Stimulated activated CD8-positive, alpha-beta memory T cell treated with anti-CD3 and anti-CD28 coated beads, Interleukin-12 subunit alpha, Interleukin-12 subunit beta, amount 100 ng/mL, for 4 hours (primary cell): ENCODE measurements at regions not wholly inside any gene's neighbourhood (a gene's known extent, or its start where the extent isn't known, plus 50 kb on each side); places are given as distances from the start of the nearest gene placed in this dataset.

Experiments used
- DNase-seq: peaks from one replicate; pipeline ENCODE4 v3.0.0-alpha.2; 2020; ENCODE audit warnings: low read depth

DNA sequence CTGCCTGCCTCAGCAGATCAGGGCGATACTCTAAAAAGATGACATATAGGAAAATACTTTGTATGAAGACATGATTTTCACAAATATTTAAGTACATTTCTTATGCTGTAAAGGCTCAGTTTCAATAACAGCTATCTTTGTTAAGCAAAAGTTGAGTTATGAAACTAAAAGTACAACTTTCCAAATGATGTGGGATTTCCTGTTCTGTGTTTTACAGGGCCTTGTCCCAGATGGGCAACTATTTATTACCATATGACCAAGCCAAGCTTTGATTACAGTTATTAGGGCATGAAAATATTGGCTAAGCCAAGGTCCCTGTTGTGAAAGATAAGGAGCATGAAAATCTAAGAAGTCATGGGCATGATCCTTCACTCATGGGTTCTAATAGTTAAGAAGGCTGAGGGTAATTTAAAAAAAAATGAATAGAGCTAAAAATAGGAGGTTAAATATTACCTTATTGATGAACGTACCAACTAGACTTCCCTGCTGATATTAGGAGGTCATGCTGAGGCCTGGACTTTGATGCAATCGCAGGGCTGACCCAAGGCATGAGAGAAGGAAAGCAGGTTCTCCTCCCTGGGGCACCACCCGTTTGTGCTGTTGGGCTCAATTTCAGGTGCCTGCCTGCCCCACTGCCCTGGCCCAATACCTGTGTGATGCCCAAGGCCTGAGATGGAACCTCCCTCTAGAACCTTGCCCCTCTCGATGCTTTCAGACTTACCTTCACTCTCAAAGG, 294.4 kb upstream of the PRDM1 start:
- DNase-seq, result no peak

DNA sequence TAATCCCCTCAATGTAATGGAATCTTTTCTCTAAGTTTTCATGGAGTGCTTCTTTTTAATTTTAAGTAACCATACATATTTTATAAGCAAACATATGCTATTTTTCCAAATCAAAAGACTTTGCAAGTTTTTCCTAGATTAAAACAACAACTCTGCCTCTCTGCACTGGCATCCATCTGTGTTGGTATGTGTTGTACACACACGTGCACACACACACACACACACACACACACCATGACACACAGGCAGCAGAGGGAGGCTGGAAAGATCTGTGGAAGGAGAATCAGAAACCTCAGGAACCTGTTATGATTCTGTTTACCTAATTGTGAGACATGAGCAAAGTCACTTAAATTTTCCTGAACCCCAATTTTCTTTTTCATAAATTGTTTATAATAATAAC, 295.0 kb upstream of the PRDM1 start:
- DNase-seq, result no peak

DNA sequence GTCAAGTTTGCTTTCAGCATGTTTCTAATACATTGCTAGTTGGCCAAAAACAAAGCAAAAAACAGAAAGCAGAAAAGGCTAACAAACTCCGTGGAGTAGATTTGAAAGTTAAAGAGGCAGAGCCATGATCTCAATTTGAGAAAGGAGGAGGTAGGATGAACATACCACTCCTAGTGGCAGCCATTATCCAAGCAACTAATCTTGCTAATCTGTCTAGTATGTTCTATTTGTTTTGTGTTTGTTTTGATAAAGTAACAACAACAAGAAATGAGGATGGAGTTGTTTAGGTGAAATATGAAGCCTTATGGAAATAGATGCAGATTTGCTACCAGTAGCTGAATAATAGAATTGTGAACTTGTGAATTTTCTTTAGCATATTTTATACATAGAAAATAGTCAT, 295.5 kb upstream of the PRDM1 start:
- DNase-seq, result no peak

DNA sequence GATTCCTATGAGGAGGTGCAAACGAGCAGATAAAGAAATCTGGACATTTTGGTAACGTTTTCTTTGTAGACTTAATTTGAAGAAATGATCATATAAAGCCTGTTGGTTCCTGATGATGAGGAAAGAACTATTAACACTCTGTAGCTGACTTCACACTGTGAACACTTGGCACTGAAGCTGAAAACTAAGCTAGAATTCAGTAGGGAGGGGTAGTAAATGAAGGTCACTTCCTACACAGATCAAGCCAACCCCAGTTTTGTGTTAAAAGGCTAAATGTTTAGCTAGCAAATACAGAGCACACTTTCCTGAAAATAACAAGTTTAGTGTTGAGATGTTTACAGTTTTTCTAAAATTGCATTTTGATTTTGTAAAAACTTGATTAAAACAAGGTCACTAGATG, 296.2 kb upstream of the PRDM1 start:
- DNase-seq, result no peak

DNA sequence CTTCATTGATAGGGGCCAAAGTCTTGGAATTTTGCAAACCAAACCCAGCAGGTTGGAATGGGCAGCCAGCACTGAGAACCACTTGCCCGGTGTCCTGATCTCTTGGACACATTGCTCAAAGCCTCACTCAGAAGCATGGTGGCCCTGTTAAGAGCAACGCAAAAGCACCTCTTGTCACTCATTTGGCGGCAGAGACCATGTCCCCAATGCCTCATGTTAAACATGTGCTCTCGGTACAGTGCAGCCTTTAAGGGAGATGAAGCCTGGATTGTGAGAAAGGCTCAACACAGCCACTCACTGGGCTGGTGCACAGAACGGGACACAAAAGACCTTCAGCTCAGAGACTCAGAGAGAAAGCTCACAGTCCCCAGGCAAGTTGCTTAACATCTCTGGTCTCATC, 298.4 kb upstream of the PRDM1 start:
- DNase-seq, result no peak

DNA sequence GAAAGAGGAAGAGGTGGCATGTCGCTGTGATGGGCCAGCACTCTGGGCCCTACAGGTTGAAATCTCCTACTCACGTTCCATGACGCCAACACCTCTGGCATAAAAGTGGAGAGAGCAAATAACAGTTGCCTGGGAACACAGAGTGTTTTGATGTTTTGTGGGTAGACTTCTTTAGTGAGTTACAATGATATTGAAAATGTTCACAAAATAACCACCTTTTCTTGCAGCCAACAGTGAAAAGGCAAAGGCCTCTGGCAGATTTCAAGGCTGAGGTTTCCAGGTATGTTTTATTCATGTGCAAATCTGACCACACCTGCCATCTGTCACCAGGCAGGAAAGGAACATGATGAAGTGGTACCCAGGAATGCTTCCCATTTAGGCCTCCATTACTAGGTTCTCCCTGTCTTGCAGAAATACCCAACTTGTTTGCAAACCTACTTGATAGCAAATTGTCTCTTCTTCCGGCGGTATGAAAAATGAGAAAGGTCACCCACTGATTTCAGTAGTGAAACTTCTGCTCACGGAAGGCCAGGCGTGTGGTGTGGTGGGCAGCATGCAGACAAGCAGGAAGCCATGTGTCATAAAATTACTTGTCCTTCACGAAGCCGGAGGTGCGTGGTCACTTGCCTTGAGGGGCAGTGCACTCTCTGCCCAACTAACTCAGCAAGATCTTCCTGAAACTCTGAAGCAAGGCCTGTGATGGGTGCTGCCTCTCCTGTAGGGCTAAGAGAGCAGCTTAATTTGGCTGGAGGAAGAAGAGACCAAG, 299.1 kb upstream of the PRDM1 start:
- DNase-seq, result no peak

DNA sequence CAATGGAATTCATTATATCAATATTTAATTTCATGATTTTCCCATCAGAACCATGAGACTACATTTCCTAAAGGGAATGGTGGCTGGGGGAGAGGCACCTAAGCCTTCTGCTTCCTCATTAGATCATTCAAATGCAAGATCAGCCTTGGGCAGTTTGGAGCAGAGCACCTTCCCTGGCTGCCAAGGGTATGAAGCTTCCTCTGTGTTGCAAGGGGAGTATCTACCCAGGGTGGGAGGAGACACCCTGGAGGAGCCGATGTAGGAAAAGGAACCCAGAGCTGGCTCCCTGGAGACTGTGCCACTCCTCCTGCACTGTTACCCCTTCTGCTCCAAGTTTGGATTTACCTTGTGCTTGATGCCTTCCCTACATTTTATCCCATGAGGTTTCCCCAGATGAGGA, 299.7 kb upstream of the PRDM1 start:
- DNase-seq, result no peak

DNA sequence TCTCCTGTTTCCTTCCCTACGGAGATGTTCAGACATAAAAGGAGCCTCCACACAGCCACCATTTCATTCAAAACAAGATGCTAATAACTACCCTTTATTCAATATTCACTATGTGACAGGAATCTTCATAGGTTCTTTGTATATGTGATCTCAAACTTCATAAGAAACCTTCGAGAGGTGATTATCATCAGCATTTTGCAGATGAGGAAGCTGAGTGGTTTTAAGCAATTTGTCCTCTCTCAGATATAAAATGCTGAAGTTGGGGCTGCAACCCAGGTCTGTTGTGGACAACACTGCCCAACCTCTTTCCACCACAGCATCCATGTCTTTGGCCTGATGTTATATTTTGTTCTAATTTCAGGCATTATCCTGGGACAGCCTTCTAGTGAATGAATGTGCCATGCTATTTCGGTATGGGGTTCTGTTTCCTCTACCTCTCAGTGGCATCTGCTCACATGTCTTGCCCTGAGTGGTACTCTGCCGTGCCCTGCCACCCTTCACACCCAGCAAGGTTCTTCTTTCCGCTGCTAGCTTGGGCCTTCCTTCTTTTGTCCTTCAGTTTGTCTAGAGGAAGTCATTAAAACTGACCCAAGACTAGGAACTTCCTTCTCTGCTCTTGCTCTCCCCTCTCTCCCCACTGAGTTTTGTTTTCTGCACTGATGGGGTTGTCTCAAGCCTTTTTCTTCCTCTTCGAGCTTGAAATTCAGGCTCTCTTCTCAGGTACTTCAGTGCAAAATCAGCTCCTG, 300.9 kb upstream of the PRDM1 start:
- no peak for DNase-seq

DNA sequence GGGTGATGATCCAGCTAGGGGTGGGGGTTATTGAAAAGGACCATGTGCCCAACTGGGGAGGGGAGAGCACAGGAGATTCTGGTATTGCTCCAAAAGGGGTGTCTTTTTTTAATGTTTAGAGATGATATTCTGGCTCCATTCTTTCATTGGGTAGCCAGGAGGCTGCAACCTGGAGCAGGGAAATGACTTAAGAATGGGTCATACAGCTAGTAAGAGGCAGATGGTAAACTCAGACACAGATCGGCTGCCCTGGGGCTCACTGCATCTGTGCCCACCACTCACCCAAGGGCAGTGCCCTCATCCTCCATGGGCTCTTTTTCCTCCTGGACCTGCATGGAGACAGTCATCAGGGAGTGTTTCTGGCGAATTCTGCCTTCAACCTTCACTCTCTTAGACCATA, 302.0 kb upstream of the PRDM1 start:
- no peak for DNase-seq

DNA sequence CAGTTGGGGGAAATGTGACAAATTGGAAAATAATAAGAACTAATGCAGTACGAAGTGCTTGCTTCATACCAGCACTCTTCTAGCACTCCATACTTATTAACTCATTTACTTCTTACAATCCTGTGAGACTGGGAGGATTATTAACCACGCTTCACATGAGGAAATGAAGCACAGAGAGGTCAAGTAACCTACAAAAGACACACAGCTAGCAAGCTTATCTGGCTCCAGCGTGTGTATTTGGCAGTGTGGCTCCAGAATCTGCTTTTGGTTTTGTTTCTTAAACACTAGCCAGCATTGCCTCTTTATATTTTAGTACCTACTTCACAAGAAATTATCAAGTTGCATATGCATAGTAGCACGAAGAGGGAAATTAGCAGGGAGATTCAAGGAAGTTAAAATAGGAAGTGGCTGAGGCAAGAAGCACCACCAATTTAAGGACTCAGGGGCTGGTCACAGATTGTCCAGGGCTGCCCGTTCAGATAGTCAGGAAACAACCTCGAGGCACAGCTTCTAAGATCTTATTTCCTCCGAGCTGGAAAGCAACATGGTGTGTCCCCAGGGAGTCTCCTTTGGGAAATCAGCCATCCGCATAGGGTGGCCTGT, 302.7 kb upstream of the PRDM1 start:
- no peak for DNase-seq

DNA sequence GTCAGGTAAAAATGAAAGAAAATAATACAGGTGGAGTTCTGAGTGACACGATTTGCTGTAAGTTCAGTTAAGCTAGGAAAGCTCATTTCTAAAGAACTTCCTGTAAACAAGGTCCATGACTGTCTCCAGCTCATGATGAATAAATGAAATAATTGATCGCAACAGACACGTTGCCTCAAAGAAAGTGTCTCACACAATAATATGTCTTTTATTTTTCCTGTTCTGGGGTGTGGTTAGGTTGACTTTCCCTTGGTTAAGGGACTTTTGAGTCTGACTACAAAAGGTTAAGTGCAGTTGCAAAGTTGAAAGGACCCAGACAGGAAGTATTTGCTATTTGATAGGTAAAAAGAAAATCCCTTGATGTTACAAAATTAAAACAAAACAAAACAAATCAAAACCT, 304.2 kb upstream of the PRDM1 start:
- no peak for DNase-seq

DNA sequence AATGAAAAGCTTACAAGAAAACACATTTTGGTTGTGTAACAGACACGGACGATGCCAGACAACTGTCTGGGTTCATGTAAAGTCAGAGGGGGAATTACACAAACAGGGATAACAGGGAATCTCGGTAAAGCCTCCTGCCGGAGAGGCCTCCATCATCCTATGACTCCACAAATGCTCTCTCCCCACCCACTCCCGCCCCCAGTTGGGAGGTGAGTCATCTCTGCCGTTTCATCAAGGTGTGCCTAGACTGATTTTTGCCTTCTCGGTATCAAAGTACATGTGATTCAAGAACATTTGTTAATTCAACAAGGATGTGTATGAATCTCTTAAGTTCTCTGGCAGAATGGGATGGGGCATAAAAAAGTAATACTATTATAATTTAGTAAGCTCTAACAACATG, 304.9 kb upstream of the PRDM1 start:
- no peak for DNase-seq

DNA sequence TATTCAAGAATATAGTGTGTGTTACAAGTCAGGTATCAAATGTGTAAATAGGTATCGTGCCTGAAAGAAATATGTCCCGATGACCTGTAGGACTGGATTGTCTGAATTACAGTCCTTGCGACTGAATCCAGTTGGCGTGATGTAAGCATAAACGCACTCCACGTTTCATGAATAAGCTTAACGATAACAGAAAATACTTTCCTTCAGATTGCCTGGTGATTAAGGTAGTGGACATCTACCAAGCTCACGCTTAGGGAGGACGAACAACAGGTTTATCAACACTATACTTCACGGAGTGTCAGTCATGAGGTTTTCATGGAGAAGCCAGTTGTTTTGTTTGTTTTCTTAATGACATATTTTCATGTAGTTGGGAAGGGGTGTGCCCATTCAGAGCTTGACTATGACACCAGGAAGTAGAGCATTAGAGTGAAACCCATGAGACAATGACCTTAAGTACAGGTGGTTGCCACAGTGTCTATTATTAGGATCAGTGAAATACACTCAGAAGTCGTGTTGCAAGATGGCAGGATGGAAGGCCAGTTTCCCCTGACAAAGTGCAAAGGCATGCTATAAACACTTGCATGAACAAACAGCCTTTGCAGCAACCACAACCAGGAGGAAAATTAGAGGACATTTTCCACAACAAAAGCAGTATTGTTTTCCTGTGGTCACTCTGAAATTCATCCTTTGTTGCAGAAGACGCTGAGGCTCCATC, 305.8 kb upstream of the PRDM1 start:
- DNase-seq, result no peak

DNA sequence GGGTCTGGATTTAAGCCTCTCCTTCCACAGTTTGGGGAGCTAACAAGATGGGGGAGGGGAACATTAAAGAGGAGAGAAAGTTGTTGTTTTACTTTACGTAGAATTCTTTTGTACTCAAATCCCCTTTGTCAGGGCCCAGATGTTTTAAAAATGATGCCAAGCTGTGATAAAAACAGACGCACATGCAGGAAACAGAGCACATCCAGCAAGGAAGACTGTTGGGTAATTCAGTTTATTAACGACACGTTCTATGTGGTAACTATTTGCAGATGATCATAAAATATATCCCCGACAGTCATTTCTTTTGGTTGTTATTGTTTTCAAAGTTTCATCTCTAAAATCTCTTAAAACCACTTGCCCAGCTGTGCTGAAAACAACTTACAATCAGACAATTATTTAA, 307.0 kb upstream of the PRDM1 start:
- DNase-seq, result no peak

DNA sequence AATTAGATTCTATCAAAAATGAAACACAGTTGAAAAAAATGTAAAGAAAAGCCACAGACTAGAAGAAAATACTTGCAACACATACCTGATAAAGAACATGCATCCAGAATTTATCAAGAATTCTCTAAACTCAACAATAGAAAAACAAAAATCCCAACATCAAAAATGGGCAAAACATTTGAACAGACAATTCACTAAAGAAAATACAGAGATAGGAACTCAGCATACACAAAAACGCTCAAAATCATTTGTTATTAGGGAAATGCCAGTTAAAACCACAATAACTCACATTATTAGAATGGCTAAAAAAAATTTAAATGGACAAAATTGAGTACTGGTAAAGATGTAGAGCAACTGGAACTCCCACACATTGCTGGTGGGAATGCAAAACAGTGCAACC, 311.0 kb upstream of the PRDM1 start:
- no peak for DNase-seq

DNA sequence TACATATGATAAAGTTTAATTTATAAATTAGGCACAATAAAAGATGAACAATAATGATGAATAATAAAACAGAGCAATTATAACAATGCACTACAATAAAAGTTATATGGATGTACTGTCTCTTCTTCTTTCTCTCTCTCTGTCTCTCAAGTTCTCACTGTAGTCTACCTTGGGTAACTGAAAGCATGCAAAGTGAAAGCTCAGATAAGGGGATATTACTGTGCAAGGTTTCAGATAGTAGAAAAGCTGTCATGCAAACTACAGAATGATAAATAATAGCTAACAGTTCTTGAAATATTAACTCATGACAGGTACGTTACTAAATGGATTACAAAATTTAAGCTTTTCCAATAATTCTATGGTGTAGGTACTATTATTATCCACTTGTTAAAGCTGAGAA, 311.9 kb upstream of the PRDM1 start:
- no peak for DNase-seq

DNA sequence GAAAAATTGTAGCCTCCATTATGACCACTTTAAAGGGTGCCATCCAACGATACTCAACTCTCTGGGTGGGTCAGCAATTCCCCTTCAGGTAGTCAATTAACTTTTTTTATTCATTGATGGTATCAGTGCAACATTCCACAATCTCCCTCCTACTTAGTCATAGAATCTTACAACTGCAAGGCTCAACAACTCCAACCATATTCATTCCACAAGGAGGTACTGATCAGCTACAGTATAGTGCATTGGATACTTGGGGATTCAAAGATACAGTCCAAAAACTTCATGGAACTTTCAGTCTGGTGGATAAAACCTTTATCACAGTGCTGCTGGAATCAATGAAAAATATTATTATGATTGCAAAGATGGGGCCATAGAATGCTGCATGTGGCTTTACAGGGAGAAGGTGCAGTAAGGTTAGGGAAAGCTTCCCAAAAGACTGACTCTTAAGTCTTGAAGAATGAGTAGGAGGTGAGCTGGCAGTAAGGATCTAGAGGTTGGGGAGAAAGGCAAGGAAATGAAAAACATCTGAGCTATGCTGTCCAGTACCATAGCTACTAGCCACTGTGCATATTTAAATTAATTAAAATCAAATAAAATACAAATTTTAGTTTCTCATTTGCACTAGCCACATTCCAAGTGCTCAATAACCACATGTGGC, 314.7 kb upstream of the PRDM1 start:
- DNase-seq, result no peak

DNA sequence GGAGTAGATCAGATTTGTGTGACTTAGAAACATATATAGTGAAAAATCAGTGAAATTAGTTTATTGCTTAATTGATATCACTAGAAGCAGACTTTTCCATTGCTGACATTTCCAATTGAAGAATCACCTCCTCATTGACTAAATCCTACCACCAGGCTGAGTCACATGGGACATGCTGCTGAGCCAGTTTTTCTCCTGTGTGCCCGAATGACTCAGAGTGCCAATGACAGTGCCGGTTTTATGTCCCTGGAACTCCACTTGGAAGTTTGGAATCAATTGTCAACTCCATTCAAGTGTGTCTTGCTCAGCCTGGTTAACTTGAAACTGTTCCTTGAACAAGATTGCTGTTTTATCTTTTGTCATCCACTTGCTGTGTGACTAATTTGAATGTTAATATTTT, 316.1 kb upstream of the PRDM1 start:
- no peak for DNase-seq

DNA sequence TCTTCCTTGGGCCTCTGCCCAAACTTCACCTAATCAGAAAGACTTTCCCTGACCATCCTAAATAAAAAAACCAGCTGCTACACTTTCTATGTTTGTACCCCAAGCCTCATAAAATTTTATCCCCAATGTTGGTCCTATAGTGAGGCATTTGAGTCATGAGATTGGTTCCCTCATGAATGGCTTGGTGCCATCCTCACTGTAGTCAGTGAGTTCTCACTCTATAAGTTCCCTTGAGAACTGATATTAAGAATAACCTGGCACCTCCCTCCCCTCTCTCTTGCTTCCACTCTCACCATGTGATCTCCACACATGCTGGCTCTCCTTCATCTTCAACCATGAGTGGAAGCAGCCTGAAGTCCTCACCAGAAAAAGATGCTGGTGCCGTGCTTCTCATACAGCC, 316.9 kb upstream of the PRDM1 start:
- DNase-seq, result no peak

DNA sequence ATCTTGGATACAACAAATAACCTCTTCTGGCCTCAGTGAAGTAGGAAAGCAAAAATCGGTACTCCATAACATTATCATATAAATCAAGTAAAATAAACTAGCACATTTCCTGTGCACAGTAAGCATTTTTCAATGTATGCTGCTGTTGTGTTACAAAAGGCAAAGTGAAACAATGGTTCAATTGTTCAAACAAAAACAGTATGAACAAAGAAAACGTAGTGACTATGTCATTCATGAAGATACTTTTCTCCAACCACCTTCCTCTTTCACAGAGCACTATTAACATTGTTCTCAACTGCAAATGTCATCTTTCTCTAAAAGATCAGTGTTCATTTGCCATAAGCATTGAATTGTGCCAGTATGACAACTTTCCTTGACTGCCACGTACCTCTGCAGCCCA, 318.6 kb upstream of the PRDM1 start:
- DNase-seq, result no peak

DNA sequence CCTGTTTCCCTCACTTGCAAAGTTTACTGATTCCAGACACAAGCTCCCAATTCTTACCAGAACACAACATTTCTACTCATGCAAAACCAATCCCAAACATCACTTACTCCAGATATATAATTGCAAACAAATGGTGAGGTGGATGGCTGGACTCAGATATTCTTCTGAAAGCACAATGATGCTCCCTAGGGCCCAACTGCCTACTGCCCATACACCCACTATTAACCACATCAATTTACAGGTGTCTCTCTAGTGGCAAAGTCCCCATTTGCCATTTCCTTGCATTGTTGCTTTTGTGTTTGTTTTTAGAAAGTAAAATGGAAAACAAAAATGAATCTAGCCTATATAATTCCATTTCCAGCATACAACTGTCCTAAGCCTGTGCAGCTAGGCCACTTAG, 320.9 kb upstream of the PRDM1 start:
- no peak for DNase-seq

DNA sequence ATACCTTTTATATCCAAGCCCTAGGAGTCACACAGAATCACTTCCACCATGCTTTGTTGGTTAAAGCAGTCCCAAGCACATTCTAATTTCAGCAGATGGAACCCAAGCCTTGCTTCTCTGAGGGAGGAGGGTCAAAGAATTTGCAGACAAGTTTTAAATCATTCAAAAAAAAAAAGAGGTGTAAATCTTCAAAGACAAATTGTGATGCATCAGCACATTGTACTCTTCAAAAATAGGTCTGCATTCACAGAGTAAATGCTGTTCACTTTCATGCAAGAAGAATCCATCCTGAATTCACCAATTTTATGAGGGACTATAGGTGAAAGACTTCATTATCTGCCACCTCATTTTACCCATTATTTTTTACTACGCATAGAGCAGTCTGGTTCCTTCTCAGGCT, 321.8 kb upstream of the PRDM1 start:
- no peak for DNase-seq
